HG03439 (cell line): ENCODE measurements at regions not wholly inside any gene's neighbourhood (a gene's known extent, or its start where the extent isn't known, plus 50 kb on each side); places are given as distances from the start of the nearest gene placed in this dataset.

Experiments
- ATAC-seq: cut with Tn5 transposase; IDR thresholded peaks from one replicate; pipeline ENCODE4 v1.9.1; 2021; ENCODE audit warnings: mild to moderate bottlenecking, moderate library complexity; ENCODE audit not compliant: unreplicated experiment

- ATAC-seq, result no peak
These were observed 251.3 kb downstream of the ANAPC1 start for GRCh38 chr2:111632661-111633060.

GRCh38 chr2:111633189-111633588, 250.8 kb downstream of the ANAPC1 start:
- no peak for ATAC-seq

GRCh38 chr2:111633643-111634042, 250.3 kb downstream of the ANAPC1 start:
- no peak for ATAC-seq

GRCh38 chr2:111634050-111634794, 249.8 kb downstream of the ANAPC1 start:
- no peak for ATAC-seq

- ATAC-seq, result no peak
These were observed 248.9 kb downstream of the ANAPC1 start for GRCh38 chr2:111634995-111635538.

GRCh38 chr2:111636905-111637304, 247.1 kb downstream of the ANAPC1 start:
- ATAC-seq, result no peak

DNA sequence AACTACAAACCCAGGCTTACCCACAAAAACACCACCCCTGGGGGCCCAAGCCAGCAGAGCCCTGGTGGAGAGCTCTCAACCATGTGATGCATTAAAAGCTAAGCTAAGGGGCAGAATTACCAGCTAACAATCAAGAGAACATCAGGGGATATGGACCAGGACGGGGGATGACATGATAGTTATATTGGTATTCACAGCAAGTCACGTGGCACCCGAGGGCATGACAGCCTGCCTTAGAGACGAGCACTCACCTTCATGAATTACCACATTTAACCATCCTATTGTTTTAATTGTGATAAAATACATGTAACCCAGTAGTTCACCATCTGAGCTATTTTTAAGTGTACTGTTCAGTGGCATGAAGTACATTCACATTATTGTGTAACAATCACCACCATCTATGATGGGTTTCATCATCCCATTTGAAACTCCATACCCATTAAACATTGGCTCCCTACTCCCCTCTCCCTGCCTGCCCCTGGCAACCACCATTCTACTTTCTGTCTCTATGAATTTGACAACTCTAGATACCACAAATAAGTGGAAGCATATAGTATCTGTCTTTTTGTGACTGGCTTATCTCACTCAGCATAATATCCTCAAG, 245.6 kb downstream of the ANAPC1 start:
- no peak for ATAC-seq

DNA sequence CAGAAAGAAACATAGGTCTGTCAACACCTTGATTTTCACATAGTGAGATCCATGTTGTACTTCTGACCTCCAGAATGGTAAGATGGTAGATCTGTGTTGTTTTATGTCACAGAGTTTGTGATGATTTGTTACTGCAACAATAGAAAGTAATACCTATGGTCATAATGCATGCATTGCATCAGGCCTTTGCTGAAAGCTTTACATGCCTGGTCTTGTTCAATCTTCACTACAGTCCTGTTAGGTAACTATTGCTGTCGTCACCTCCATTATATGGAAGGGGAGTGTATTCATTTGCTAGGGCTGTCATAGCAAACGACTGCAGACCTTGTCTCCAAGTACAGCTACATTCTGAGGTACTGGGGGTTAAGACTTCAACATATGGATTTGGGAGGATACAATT, 243.5 kb downstream of the ANAPC1 start:
- no peak for ATAC-seq

DNA sequence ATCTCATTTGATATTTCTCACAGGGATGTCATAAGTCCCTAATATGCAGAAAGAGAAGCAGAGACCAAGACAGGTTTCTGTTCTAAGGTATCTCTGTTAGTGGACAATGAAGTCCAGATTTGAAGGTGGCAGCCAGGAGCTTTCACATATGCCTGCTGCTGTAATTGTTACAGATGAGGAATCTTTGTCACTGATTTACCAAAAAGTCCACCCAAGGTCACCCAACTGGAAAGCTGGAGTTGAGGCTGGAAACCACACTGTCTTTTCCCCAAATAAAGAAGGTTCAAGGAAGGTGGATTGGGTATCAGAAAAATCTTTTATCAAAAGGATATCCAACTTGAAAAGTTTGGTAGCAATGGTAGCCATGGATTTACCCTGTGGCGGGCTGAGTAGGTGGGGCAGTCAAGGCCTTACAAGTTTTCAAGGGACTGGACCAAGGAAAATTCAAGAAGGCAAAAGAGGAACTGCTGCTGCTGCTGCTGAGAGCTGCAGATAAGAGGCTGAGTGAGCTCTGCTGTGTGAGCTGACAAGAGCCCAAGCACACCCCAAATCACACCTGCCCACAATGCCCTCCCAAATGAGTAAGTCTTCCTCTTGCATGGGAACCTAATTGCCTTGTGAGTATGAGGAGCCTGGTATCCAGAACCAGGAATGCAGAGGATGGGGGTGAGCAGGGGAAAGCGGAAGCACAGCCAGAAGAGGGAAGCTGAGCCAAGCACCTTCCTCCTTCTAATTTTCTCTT, 241.2 kb downstream of the ANAPC1 start:
- ATAC-seq, result no peak

GRCh38 chr2:111643759-111644158, 240.2 kb downstream of the ANAPC1 start:
- no peak for ATAC-seq

DNA sequence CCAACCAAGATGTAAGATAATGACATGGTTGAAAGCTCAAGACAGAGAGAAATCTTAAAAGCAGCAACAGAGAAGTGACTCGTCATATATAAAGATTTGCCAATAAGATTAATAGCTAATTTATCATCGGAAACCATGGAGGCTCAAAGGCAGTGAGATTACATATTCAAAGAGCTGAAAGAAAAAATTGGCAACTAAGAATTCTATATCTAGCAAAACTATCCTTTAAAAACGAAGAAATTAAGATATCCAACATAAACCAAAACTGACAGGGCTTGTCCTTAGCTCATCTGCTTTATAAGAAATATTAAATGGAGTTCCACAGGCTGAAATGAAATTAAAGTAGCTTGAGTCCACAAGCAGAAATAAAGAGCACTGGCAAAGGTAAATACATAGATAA, 236.6 kb downstream of the ANAPC1 start:
- no peak for ATAC-seq

GRCh38 chr2:111652038-111652437, 232.0 kb downstream of the ANAPC1 start:
- ATAC-seq, result no peak

GRCh38 chr2:111652681-111653080, 231.3 kb downstream of the ANAPC1 start:
- no peak for ATAC-seq

DNA sequence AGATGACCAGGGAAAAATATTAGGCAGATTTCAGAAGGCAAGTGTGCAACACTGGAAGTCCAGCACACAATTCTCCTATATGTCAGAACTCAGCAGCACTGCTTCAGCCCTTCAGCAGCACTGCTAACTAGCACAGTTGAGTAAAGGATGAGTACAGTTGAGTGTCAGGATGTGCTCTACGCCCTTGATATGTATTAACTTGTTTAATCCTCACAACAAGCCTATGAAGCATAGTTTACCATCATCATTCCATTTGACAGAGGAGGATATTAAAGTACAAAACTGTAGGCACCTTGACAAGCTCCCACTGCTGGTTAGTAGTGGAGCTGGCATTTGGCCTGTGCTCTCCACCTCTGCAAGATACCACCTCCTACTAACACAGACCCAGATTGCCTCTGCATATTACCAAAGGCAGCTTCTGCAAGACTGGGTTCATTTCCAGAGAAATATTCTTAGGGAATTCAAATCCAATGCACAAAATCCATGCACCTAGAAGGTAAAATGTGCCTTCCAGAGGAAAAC, 230.8 kb downstream of the ANAPC1 start:
- no peak for ATAC-seq

DNA sequence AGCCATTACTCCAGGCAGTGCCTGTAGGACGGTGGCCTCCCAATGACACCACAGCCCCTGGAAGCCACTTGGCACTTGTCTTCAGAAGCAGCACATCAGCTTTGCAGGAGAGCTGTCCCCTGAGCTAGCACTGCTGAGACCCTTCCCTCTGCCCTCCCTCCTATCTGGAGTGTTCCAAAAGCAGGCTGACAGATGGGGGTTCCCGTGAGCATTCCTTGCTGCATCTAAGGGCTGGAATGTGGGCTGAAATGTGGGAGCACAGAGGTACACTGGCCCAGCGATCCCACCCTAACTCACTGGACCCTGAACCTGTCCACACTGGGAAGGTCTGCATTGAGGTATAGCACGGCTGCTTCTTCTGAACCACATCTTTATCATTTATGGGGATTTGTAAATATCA, 230.1 kb downstream of the ANAPC1 start:
- ATAC-seq, result no peak

DNA sequence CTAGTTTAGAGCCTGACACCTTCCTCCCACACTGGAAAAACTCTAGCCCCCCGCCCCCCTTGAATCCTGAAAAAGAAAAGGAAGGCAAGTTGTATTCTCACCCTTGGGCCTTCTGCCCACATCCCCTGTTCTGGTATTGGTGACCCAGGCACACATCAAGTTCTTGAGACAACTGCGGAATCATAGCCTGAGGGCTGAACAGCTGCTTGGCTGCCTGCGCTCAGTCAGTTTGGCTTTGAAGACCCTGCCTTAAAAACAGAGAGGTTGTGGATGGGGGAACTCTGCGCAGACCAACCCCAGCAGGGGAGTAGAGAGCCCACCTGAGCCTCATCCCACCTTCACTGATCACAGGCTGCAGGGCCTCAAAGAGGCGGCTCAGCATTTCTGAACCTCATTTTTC, 229.2 kb downstream of the ANAPC1 start:
- no peak for ATAC-seq

GRCh38 chr2:111656436-111656835, 227.6 kb downstream of the ANAPC1 start:
- no peak for ATAC-seq

DNA sequence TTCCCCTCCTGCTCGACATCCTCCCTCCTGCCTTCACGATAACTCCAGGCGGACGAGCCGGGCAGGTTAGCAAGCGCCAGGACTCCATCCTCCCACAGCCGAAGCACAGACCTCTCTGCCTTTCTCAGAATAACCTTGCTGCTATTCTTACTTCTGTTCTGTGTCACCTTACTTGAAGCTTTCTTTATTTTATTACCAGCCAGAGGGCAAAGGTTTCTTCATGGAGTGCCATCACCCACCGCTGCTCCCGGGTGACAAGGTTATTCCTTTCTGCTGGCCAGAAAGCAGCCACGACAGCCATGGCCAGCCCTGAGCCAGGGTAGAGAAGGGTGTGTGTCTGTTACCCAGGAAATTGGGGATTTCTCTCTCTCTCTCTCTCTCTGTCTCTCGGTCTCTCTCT, 227.1 kb downstream of the ANAPC1 start:
- no peak for ATAC-seq

DNA sequence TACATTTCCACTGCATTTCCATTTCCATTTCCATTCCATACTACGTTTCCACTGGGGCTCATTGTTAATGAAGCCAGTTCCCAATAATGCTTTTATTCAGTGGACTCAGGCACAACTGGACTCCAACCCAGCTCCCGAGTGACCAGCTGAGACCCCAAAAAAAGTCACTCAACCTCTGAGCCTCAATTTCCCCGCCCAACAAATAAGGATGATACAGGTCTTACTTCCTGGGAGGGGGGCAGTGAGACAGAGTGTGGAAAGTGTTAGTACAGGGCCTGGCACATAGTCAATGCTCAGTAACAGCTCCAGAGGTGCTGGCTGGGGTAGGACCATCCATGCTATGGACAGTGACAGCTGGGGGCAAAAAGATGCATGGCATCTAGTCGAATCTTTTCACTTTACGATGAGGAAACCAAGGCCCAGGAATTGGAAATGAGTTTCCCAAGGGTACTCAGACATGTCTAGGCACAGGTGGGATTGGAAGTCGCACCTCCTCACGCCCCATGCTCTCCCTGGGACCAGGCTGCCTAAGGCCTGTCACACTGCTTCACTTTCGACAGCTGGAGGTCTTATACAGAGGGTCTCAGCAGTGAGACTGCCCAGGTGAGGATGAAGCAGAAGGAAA, 226.5 kb downstream of the ANAPC1 start:
- no peak for ATAC-seq

GRCh38 chr2:111659361-111660333, 224.3 kb downstream of the ANAPC1 start:
- no peak for ATAC-seq
